Non-pigmented ciliary epithelial cell (primary cell): ENCODE measurements at regions not wholly inside any gene's neighbourhood (a gene's known extent, or its start where the extent isn't known, plus 50 kb on each side); places are given as distances from the start of the nearest gene placed in this dataset.

ENCODE experiments used
- DNase-seq: peaks from one replicate; pipeline ENCODE4 v3.0.0-alpha.2; 2010; ENCODE audit warnings: low read depth

DNA sequence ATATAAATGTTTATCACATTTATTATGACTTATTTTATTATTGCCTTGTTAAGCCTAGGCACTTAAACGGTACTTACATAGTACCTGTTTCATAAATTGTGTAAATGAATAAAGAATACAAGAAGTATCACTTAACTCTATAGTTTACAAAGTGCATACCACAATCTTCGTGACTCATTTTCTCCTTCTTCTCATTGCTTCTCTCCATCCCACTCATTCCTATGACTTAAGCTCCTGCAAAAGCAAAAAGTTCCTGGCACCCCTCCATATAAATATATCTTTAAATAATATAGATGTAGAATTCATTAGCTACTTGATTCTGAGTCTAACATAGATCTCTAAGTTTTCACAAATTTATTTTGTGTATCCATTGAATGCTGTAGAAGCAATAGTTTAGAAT lies 1382.0 kb upstream of the CELF2 start:
- DNase-seq, result peak; percentile 76

DNA sequence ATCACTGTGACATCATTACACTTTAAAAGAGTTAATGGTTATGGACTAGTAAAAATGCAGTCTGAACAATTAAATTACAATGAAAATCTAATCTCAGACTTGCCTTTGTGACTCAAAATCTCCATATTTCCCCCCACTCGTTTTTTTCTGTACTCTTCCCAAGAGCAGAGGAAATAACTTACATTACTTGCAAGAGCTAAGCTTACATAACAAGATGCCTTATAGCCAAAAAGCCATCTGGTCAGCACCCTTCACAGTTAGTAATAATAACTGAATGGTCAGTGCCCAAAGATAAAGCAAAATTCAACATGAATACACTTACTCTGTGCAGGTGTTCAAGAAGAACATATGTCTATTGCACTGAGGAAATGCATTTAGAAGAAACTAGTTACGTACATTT lies 1381.5 kb upstream of the CELF2 start:
- no peak for DNase-seq

DNA sequence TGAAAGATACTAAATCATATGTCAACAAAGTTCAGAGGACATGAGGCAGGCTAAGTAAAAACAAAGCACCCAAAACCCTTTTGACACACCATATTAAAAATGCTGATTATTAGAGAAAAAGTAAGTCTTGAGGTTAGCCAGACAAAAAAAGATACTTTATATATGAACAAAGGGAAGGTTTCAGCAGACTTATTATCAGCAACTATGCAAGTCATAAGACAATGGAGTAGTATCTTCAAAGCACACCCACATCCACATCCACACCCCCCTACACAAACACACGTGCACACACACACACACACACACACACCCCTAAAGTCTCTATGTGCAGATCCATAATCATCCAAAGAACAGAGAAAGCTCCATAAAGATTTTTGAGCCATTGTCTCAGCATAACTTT lies 1373.9 kb upstream of the CELF2 start:
- no peak for DNase-seq

DNA sequence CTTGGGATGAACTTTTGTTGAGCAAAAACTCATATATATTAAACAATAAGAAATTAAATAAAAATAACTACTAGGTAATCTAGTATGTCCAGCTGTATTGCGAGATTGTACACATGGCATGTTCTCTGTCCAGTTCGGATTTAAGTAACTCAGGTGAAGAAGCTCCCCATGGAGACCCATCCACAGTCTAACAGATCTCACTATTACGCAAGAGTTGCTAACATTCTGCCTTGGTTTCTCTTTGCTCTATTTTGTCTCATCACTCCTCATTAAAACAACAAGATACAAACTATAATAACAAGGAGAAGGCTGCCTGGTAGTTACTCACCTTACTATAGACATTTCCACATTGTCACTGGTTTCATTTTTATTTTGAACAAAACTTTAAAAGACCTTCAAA lies 1372.3 kb upstream of the CELF2 start:
- DNase-seq, result no peak

DNA sequence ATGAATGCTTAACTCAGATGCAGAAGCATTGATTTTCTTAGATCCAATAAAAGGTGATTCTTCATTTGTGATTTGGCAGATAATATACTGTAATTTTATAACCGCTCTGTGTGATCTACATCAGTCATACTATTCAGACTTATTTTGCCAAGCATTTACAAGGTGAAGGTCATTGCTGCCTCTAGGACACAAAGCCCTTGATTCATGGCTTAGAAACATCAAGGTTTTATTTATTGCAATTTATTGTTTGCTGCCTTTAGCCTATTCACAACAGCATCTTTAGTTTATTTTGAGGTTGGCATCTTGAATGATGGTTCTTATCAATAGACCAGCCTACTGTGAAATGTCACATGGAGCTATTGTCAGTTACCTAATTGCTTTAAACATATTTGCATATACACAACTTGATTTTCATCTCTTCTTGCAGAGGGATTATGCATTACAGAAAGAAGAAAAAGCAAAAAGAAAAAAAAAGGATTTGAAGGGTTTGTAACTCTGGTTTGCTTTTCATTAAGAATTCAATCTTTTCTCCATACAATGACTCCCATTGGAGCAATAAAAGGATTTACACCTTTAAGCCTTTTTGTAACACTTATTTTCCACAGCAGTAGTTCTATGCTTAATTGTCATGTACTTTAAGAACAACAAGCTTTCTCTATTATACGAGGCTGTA lies 1371.6 kb upstream of the CELF2 start:
- DNase-seq, result no peak

DNA sequence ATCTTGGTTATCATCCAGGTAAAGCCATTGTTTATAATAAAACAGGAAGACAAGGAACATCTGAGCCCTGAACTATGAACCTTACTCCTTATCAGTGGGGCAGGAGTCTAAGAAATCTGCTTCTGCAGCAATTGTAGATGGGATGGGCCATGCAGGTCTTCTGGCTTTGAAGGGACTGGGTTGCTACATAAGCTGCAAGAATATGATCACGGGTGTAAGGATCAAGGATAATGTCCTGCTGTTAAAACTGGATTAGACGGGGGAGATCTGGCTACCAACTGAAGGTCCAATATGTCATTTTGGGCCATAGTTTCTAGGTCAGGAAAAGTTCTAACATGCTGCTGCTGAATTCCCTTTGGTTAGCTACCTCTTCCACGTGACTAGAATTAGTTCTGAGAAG lies 1363.4 kb upstream of the CELF2 start:
- DNase-seq, result no peak

DNA sequence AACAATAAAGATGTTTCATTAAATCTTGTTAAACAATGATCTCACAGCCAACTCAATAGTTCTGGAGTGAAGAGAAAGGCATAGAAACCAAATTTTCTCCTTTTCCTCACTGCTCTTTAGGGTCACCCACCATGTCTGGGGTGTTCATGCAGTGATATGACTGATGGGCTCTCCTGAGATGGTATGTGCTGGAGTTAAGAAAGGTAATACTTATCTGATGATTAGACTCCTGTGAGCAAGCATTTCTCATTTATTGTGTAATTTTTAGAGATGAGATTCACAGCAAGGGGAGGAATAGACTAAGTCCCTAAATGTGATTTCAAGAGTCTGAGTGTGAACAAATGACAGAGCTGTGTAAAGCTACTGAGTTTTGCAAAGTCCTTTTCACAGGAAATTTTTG lies 1361.3 kb upstream of the CELF2 start:
- DNase-seq, result no peak

DNA sequence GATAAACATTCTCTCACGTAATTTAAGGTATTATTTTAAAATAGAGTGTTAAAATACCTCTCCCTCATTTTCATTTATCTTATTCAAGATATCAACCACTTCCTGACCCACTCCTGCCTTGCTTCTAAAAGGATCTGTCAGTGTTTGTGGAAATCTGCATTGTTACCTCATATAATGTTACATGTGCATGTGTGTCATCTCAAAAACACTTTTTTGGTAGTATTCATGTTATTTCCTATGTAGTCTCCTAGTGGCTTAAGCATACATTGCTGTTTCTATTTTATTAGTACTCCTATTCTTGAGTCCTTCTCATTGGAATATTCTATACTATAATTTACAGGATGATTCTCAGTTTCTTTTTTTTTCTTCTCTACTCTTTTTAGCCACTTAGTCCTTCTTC lies 1360.7 kb upstream of the CELF2 start:
- no peak for DNase-seq

DNA sequence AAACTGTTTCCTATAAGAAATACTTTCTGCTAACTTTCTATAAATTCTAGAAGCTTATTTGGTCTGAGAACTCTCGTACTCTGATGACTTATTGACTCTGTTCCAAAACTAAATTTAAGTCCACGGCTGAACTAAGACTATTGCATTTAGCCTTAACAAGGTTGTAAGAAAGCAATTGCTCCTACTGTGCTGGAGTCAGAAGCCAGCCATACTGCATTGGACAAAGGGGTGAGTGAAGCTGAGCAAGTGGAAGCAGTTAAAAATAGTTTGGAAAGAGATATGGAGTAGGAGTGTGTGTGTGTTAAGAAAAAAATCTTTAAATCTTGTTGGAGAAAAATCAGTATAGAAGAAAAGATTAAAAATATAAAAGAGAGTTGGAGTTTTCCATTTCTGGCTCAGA lies 1360.1 kb upstream of the CELF2 start:
- no peak for DNase-seq

DNA sequence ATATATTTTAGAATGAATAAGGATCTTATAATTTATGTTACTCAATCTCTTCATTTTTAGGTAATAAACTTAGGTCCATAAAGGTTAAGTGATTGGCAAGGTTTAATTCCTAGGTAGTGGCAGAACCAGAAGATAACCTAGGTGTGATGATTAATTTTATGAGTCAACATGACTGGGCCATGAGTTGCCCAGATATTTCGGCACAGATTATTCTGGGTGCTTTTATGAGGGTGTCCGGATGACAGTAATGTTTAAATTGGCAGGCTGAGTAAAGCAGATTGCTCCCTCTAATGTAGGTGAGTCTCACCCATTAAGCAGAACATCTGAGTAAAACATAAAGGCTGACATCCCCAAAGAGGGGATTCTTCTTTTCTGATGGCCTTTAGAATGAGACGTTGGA lies 1349.3 kb upstream of the CELF2 start:
- no peak for DNase-seq

DNA sequence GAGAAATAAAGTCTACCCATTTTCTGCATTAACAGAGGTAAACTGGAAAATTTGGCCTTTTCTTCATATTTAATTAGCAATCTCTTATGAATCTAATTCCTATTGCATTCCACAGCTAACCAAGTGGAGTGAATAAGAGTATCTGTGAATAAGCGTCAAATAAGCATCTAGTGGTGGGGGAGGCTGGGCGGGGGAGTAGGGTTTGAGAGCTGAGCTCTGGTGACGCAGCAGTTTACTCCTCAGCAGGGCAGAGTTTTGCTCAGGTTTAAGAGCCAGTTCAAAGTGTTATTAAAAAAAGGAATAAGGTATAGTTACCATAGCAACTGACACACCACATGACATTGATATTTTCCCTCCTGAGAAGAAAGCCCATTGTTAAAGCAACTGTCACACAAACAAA lies 1346.8 kb upstream of the CELF2 start:
- DNase-seq, result no peak

DNA sequence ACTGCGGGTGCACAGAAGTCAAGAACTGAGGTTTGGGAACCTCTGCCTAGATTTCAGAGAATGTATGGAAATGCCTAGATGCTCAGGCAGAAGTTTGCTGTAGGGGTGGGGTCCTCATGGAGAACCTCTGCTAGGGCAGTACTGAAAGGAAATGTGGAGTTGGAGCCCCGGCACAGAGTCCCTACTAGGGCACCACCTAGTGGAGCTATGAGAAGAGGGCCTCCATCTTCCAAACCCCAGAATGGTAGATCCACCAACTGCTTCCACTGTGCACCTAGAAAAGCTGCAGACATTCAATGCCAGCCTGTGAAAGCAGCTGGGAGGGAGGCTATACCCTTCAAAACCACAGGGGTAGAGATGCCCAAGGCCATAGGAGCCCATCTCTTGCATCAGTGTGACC lies 1336.0 kb upstream of the CELF2 start:
- DNase-seq, result no peak

DNA sequence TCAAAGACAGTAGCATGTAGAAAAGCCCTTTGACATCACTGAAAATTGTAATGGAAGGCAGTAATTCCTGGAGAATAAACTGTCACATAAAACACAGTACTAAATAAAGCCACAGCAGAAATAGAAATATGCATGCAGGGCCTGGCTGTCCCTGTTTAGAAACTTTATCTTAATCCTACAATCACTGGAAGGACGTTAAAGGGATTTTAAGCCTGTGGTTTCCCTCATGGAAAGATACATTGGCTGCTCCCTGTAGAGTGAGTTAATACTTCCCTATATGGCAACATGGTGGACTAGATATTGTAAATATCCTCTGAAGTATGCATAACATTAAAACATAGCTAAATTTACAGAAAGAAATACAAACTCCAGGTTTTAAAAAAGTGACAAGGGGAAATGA lies 1334.9 kb upstream of the CELF2 start:
- no peak for DNase-seq

DNA sequence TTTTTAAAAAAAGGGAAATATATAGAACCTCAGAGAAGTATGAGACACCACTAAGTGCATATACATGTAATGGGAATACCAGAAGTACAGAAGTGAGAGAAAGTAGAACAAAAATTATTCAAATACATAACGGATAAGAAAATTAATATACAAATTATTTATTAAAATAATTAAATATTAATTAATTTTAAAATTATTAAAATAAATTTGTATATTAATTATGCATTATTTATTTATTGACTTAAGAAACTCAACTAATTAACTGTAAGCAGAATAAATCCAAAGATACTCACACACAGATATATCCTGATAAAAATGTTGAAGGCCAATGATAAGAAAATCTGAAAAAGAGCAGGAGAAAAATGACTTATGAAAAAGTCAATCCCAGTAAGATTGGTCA lies 1333.5 kb upstream of the CELF2 start:
- no peak for DNase-seq

DNA sequence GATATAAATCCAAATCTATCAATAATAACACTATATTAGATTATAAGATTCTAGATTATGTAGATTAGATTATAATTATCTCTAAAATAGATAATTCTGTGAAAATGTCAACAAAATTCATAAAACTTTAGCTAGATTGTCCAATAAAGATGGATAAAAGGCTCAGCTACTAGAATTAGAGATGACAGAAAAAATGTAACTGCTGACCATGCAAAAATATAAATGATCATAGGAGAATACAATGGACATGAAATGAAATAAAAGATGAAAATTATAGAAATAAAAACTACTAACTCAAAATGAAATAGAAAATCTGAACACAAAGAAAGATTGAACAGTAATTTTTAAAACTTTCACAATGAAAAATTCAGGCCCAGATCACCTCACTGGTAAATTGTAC lies 1332.1 kb upstream of the CELF2 start:
- DNase-seq, result no peak

DNA sequence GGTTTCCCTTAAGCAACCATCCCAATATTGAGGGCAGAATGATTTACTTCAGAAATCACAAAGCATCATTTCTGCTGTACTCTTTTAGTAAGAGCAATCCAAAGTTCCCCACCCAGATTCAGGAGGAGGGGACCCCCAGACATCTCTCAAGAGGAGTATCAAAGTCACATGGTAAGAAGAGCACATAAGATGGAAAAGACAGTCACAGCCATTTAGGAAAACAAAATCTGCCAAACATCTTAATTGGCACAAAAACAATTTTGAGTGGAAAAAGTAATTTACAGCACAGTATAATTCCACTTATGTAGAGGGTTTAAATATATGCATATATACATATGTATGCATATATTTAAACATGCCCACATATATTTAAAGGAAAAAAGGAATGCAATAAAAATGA lies 1329.0 kb upstream of the CELF2 start:
- no peak for DNase-seq

DNA sequence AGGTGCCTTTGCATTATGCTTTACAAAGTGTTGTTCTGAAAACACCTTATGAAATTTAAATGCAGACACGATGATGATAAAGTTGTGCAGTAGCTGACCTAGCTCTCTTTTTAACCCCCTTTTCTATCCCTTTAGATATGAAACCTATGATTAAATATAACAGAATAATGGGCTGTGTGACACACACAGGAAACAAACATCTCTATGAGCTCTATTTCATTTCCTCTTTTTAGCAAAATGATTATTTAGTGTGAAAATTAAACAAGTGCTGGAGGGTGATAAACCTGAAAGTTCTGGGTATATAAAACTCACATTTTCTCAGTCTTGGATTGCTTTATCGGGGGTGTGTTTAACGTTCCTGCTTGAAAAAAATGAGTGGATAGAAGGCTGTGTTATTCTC lies 1310.5 kb upstream of the CELF2 start:
- no peak for DNase-seq

DNA sequence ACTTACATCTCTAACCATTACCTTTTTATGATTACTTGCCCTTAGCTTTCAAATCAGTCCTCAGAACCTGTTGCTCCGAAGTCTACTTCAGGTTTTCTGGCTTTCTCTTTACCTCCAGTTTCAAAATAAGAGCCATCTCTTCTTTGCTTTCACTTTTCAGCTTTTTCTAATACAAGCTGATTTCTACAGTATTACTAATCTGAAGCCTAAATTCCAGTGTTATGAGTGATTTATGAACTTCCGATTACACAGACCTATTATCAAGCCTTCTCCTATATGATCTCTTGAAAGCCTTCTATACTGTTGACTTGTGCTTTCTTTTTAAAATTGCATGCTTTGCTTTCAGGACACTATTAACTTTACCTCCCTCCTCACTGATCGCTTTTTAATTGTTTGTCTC lies 1307.8 kb upstream of the CELF2 start:
- DNase-seq, result no peak

DNA sequence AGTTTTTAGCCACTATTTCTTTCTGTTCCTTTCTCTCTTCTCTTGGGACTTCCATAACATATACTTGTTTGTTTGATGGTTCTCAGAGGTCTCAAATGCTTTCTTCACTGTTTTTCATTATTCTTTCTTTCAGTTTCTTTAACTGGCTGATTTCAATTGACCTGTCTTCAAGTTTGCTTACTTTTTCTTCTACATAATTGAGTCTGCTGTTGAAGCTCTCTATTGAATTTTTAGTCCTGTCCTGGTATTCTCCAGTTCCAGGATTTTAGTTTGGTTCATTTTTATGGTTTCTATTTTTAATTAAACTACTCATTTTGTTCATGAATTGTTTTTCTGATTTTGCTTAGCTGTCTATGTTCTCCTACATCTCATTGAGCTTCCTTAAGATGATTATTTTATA lies 1305.3 kb upstream of the CELF2 start:
- DNase-seq, result no peak

DNA sequence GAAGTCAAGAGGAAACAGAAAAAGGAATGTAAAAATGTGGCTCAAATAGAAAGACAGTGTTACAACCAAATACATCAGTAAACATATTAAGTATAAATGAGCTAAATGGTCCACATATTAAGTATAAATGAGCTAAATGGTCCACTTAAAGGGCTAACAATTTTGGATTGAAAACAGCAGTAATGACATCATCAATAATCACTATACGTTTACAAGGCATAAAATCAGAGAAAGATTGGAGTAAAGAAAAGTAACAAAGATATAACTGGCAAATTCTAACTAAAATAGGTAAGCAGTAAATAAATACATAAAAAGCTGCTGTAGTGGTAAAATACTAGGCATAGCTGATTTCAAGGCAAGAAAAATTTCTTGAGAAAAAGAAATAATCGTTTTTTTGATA lies 1298.4 kb upstream of the CELF2 start:
- no peak for DNase-seq

DNA sequence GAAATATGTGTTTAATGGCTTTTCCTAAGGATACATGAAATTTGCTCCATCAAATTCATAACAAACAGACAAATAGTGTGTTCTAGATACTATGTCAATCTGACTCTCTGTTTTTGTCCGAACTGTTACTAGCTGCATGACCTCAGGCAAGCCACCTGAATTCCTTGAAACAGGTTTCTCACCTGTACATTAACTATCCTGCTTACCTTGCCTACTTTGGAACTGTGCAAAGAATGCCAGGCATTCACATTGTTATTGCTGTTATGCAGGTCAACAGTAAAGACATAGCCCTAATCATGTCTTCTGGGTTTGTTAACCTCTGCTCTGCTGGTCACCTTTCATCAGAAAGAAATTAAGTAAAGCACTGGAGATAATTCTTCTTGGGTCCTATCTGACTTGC lies 1283.9 kb upstream of the CELF2 start:
- no peak for DNase-seq

DNA sequence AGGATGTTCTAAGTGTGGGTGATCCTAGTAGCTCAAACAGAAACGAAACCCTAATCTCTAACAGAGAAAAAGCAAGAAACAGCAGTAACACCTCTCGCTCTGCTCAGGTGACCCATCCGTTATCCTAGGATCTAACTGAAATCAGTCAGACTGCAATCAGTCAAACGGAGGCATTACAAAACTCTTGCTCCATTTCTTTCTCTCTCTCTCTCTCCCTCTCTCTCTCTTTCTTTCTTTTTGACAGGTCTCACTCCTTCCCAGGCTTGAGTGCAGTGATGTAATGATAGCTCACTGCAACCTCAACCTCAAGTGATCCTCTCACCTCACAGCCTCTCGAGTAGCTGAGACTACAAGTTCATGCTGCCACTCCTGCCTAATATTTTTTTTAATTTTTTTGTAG lies 1283.5 kb upstream of the CELF2 start:
- DNase-seq, result no peak

DNA sequence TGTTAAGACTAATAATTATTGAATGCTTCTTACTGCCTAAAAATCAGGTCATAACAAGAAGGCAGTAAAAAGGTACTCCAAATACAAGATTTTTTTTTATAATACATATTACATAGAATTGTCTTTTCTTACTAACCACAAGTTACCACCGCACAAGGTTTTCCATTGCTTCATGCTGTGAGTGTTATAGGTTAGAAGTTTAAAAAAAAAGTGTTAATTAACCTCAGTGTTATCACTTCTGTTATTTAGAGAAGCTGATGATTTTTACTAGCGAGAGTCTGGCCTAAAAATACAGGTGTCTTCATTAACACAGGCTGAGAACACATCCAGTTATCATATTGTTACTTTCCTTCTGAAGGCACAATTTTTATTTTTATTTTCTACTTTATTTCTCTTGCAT lies 1281.9 kb upstream of the CELF2 start:
- DNase-seq, result no peak

DNA sequence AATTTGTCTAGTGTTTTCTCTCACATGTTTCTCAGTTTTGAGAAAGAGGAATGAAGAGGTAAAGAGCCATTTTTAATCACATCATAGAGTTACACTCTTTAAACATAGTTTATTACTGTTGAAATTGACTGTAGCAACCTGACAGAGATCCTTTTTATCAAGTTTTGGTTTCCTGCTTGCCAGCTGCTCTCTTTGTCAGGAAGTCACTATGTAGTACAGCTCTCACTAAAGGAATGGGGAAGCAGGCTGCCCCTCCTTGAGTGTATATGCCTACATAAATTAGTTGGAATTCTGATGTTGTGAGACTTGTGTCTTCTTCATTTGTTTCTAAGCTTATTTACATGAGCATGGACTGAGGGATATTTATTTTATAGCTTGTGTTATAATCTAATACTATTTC lies 1274.0 kb upstream of the CELF2 start:
- no peak for DNase-seq

DNA sequence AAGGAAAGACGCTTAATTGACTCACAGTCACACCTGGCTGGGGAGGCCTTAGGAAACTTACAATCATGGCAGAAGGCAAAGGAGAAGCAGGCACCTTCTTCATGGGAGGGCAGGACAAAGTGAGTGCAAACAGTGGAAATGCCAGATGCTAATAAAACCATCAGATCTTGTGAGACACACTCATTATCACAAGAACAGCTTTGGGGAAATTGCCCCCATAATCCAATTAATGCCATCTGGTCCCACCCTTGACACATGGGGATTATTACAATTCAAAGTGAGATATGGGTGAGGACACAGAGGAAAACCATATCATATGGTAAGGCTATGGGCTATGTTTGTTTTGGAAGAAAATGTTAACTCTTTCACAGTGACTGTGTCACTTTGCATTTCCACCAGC lies 1272.5 kb upstream of the CELF2 start:
- DNase-seq, result no peak
